Fibroblast of skin of scalp (primary cell): ENCODE measurements at regions not wholly inside any gene's neighbourhood (a gene's known extent, or its start where the extent isn't known, plus 50 kb on each side); places are given as distances from the start of the nearest gene placed in this dataset.

ENCODE experiments used
- DNase-seq: peaks from one replicate; pipeline ENCODE4 v3.0.0-alpha.2; 2013

DNA sequence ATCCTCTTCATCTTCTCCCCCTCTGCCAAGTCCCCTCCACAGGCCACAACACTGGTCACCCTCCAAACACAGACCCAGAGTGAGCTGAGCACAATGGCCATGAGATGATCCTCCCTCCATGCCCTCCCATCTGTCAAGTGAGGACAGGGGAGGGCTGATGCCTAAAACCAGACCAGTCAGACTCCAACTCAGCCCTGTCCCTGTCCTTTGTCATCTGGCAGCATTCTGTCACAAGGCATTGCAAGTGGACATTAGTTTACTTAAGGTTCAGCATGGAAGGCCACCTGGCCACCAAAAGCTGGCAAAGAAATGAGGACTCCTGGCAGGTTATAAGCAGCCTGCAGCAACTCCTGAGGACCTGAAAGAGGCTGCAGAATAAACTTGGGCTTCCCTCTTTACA lies 136.2 kb upstream of the SLC30A5 start:
- DNase-seq = no peak

DNA sequence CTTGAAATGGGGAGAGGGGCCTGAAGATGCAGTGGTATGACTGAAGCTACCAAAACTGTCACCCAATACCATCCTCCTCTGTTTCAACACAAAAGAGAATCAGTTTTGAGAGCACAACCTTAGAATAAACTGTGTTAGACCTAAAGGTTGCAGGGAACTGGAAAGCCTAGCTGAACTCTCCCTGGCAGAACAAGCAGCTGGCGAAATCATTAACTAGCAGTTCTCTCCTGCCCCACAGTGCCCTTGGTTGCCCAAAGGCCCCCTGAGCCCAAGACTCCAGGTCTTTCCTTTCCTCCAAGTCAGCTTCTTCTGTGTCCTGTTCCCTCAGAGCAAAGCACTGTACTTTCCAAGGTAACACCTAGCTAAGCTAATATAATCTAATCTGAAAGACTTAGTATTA lies 135.4 kb upstream of the SLC30A5 start:
- no peak for DNase-seq

GRCh38 chr5:68960456-68960855 lies 133.4 kb upstream of the SLC30A5 start:
- no peak for DNase-seq

GRCh38 chr5:68960961-68961360 lies 132.9 kb upstream of the SLC30A5 start:
- no peak for DNase-seq

- DNase-seq = no peak
Measured at GRCh38 chr5:68961762-68962161, 132.1 kb upstream of the SLC30A5 start.

DNA sequence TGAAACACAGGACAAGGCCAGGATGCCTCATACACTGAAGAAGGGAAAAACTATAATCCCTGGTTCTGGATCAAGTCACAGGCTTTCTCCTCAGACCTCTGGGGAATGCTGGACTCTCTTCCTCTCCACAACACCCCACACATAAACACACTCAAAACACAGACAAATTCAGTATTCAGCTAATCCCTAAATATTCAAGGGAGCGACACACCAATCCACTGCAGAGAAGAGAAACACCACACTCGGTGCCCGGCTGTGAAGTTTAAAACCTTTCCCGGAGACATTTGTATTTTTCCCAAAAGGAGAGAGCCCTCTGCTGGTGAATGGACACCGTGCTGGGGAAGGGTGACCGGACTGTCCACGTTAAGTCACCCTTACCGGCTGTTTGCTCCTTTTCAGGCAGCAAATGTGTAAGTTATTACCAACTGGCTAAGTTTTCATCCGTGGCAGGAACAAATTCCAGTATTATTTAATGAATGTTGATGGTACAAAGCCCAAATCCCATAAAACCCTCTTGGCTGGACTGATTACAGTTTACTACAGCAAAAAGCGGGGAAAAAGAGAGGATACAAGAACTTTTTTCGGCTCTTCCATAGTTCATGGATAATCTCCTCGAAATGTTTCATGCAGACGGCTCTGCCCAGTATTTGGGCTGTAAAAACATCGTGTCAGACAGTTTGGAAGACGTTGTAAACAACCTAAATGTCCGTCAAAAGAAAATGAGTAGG lies 130.9 kb upstream of the SLC30A5 start:
- peak; percentile 73 for DNase-seq

GRCh38 chr5:68964679-68965078 lies 129.1 kb upstream of the SLC30A5 start:
- DNase-seq = no peak

GRCh38 chr5:68965926-68966325 lies 127.9 kb upstream of the SLC30A5 start:
- no peak for DNase-seq

DNA sequence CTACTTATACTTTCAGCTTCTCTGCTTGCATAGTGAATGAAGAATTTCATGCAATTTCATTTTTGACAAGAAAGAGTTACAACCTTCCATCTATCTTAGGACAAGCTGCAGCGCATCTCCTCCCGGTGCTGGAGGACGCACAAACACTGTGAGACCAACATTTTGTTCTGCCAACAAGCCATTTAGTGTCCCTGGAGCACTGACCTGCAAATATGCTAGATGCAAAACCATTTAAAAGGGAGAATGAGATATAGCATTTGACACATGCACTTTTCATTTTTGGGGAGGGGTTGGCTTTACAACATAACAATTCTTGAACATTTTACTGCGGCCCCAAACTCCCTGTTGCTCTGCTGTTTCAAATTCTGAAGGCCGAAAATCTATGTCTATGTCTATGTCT lies 127.2 kb upstream of the SLC30A5 start:
- DNase-seq = no peak

GRCh38 chr5:68968429-68968828 lies 125.4 kb upstream of the SLC30A5 start:
- DNase-seq = no peak

- DNase-seq = no peak
Measured at GRCh38 chr5:68970617-68971016, 123.2 kb upstream of the SLC30A5 start.

GRCh38 chr5:68973696-68974095 lies 120.1 kb upstream of the SLC30A5 start:
- no peak for DNase-seq

DNA sequence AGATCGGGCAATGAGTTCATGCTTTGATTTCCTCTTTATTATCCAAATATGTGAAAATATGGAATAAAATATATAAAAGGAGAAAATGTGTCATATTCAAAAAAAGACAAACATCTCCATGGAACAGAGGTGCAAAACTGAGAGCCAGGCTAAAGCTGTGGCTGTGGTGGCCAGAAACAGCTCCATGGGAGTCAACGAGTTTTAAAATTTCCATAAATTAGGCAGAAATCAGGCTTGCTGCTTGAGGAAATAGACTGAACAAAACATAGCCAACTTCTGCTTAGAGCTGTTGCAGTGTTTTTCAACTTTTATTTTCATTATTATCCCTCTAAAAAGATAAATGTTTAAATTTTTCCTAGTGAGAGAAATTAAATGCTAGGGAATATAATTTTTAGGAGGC lies 110.8 kb upstream of the SLC30A5 start:
- no peak for DNase-seq

GRCh38 chr5:68983959-68984358 lies 109.9 kb upstream of the SLC30A5 start:
- no peak for DNase-seq

DNA sequence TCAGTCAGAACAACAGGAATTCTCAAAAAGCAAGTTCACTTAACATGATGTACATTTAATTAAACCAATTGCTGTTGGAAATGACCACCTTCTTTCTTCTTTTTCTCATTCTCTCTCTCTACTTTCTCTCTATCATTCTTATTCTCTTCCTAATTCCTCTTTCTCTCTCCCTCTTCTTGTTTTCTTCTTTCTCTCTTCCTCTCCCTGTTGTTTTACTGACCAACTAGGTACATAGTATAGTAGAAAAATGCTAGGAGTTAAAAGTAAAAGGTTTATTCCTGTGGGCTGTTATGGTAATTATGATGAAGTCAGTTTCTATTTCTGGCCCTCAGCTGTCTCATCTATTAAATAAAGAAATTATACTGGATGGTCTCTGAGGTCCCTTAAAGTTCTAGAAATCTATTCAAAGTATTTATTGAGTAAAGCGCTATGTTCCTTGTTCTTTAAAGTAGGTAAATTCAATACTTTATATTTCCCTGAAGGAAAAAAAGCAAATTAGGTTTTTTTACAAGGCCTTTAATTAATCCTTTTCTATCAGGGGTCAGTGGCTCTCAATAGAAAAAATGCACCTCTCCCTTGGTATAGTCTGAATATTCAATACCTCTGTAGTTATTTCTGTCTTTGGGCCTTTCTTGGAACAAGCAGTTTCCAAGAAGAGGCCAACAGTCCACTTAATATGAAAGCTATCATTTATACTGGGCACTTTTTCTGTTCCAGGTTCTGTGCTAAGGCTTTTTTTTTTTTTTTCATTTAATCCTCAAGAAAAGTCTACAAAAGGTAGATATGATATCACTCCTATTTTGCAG lies 102.3 kb upstream of the SLC30A5 start:
- DNase-seq = no peak

GRCh38 chr5:68994645-68995044 lies 99.2 kb upstream of the SLC30A5 start:
- DNase-seq = no peak

DNA sequence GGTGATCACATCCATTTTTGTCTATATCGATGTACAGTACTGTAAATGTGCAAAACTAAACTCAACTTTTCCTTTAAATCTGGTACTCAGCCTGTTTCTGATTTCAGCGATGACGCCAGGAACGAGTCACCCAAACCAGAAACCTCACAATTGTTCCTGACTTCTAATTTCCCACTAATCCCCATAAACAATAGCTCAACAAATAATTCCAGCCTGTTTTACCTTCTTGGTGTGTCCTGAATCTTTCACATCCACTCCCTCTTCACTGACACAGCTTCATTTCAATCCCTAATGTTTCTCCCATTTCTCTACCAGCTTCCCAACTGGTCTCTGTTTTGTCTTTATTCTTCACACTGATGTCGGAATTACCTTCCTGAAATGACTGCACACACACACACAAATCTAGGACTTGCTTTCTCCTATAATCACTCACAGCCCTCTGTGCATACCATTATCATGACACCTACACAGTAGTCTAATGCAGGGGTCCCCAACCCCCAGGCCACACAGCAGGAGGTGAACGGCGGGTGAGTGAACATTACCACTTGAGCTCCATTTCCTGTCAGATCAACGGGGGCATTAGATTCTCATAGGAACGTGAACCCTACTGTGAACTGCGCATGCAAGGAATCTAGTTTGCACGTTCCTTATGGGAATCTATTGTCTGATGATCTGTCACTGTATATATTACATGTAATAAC lies 97.8 kb upstream of the SLC30A5 start:
- peak; percentile 62 for DNase-seq

DNA sequence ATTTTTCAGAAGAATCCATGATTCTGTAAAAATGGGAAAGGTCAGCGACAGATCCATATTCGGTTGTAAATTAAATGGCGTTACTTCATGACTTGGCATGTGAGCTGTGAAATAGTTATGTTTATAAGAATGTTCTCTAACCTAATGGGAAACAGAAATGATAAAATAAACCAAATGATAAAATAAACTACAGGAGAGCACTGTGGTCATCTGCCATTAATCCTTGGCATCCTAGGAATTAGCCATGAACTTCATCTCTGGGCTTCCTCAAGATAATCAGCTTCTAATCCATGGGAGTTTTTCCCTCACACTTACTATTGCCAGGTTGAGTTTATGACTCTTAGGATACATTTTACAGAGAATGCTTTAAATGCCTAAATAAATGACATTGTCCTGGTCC lies 94.6 kb upstream of the SLC30A5 start:
- DNase-seq = peak; percentile 29

GRCh38 chr5:69000216-69000919 lies 93.4 kb upstream of the SLC30A5 start:
- DNase-seq = no peak

GRCh38 chr5:69000949-69001348 lies 92.9 kb upstream of the SLC30A5 start:
- DNase-seq = no peak

DNA sequence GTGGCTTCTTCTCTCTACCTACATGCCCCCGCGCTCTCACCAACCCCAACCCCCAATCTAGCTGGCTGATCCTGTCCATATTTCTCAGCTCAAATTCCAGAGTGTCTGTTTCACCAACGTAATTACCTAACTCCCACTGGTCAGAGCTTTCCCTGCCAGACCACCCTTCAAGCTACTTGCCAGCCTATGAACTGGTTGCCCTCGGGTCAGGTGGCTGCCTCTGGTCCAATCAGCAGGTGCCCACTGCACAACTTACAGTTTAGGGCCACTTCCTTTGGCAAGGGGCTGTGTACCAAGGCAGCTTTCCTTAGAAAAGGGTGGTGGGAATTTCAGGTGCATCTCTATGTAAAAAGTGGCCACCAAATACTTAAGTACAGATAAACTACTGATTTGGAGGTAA lies 92.2 kb upstream of the SLC30A5 start:
- no peak for DNase-seq

DNA sequence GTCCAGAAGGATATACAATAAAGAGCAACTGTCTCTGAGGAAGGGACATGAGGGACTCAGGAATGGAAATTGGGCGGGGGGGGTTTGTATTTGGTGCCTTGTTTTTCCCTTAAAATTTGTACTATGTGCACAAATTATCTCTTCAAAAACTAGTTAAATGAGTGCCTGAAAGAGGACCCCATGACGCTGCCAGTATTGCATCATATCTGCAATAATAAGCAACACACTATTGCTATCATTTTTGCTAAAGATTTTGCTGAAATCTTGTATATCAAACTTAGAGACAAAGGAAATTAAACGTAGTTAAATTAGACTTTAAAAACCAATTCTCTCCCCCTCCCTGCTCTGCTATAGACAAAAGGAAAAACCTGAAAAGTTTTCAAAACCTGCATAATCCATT lies 89.7 kb upstream of the SLC30A5 start:
- no peak for DNase-seq

DNA sequence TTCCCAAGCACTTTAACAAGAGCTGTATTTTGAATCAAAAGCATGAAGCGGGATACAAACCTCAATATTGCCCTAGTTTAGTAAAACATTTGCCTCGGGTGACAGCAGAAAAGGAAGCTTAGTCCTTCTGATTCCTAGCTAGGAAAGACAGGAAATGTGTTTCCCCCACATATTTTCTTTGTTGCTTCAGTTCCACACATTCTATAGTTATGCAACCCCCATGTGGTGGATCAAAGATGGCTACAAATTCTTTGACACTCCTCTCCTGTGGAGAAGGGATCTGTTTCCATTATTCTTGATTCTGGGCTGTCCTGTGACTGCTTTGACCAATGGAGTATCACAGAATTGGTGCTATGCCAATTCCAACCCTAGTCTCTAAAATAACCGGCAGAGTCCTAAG lies 89.1 kb upstream of the SLC30A5 start:
- DNase-seq = peak; percentile 61
